Trophoblast cell (in vitro differentiated cells and primary cell): ENCODE measurements at regions not wholly inside any gene's neighbourhood (a gene's known extent, or its start where the extent isn't known, plus 50 kb on each side); places are given as distances from the start of the nearest gene placed in this dataset.

Source experiments
- DNase-seq, 2 donors: peaks; one replicate each; pipeline ENCODE4 v3.0.0-alpha.2; 2016
- H2AFZ ChIP-seq: 2 replicates; pipeline ENCODE4 v1.6.1; 2013; ENCODE audit warnings: low read length, moderate library complexity, mild to moderate bottlenecking; ENCODE audit not compliant: insufficient read depth, poor library complexity
- H2AK5ac ChIP-seq: 2 replicates; pipeline ENCODE4 v1.6.1; 2013; ENCODE audit warnings: mild to moderate bottlenecking, low read length
- H2BK120ac ChIP-seq: 2 replicates; pipeline ENCODE4 v1.6.1; 2013; ENCODE audit warnings: low read length, mild to moderate bottlenecking, moderate library complexity; ENCODE audit not compliant: insufficient read depth, poor library complexity
- H2BK12ac ChIP-seq: 2 replicates; pipeline ENCODE4 v1.6.1; 2013; ENCODE audit warnings: mild to moderate bottlenecking, low read length, moderate library complexity
- H2BK5ac ChIP-seq: 2 replicates; pipeline ENCODE4 v1.6.1; 2013; ENCODE audit warnings: low read length, low read depth, moderate library complexity, mild to moderate bottlenecking; ENCODE audit not compliant: poor library complexity
- H3K14ac ChIP-seq: 2 replicates; pipeline ENCODE4 v1.6.1; 2013; ENCODE audit warnings: mild to moderate bottlenecking, low read length
- H3K18ac ChIP-seq: 2 replicates; pipeline ENCODE4 v1.6.1; 2013; ENCODE audit warnings: mild to moderate bottlenecking, low read length
- H3K23ac ChIP-seq: 2 replicates; pipeline ENCODE4 v1.6.1; 2013; ENCODE audit warnings: low read length
- H3K27ac ChIP-seq: 2 replicates; pipeline ENCODE4 v1.5.1; 2013; ENCODE audit warnings: low read depth, mild to moderate bottlenecking, inconsistent platforms, low read length, moderate library complexity
- H3K27me3 ChIP-seq: 2 replicates; pipeline ENCODE4 v1.6.1; 2013; ENCODE audit warnings: inconsistent platforms, mild to moderate bottlenecking, low read length, moderate library complexity; ENCODE audit not compliant: insufficient read depth
- H3K36me3 ChIP-seq, 2 experiments: 1 replicate in 1 of 2; 2 replicates in 1 of 2; pipeline ENCODE4 v1.6.1; 2013; ENCODE audit warnings: low read length in 2 of 2, mild to moderate bottlenecking in 2 of 2, moderate library complexity in 1 of 2; ENCODE audit not compliant: insufficient read depth in 2 of 2, control insufficient read depth in 1 of 2
- H3K4ac ChIP-seq: 2 replicates; pipeline ENCODE4 v1.6.1; 2013; ENCODE audit warnings: low read depth, mild to moderate bottlenecking, low read length, moderate library complexity
- H3K4me1 ChIP-seq, 2 experiments: 1 replicate in 1 of 2; 2 replicates in 1 of 2; pipeline ENCODE4 v1.6.1; 2013; ENCODE audit warnings: low read length in 2 of 2, mild to moderate bottlenecking in 2 of 2, moderate library complexity in 1 of 2; ENCODE audit not compliant: insufficient read depth in 2 of 2, control insufficient read depth in 1 of 2
- H3K4me2 ChIP-seq: 2 replicates; pipeline ENCODE4 v1.6.1; 2013; ENCODE audit warnings: inconsistent platforms, mild to moderate bottlenecking, low read length, moderate library complexity
- H3K4me3 ChIP-seq: 2 replicates; pipeline ENCODE4 v1.5.1; 2013; ENCODE audit warnings: mild to moderate bottlenecking, low read depth, low read length, inconsistent platforms
- H3K79me1 ChIP-seq: one replicate; pipeline ENCODE4 v1.6.1; 2013; ENCODE audit warnings: low read length
- H3K79me2 ChIP-seq: 2 replicates; pipeline ENCODE4 v1.6.1; 2013; ENCODE audit warnings: low read length, mild to moderate bottlenecking; ENCODE audit not compliant: control insufficient read depth, insufficient read depth, poor library complexity
- H3K9ac ChIP-seq: 2 replicates; pipeline ENCODE4 v1.6.1; 2013; ENCODE audit warnings: mild to moderate bottlenecking, low read length
- H3K9me3 ChIP-seq: 2 replicates; pipeline ENCODE4 v1.6.1; 2013; ENCODE audit warnings: low read depth, mild to moderate bottlenecking, control low read depth, inconsistent platforms, low read length; ENCODE audit not compliant: insufficient read depth
- H4K12ac ChIP-seq: 2 replicates; pipeline ENCODE4 v1.6.1; 2013; ENCODE audit warnings: low read depth, mild to moderate bottlenecking, low read length, moderate library complexity
- H4K8ac ChIP-seq: 2 replicates; pipeline ENCODE4 v1.6.1; 2013; ENCODE audit warnings: low read depth, mild to moderate bottlenecking, low read length, moderate library complexity
- H4K91ac ChIP-seq: one replicate; pipeline ENCODE4 v1.6.1; 2013; ENCODE audit warnings: low read depth, mild to moderate bottlenecking, low read length, moderate library complexity
- WGBS: extraction: QIAGEN DNeasy Blood & Tissue Kit; methylation state at CpG from one replicate; pipeline ENCODE4 v1.1.7; 2013; ENCODE audit warnings: missing lambda C conversion rate; ENCODE audit not compliant: insufficient read length, insufficient coverage; ENCODE audit errors: extremely low coverage; 5-methylcytosine and 5-hydroxymethylcytosine counted together

- Histone ChIP-seq H3K23ac (no peak overlapping the region), H3K14ac (no peak overlapping the region), H3K4me1 (no peaks in the 10 kb centered on the region), H3K4me3 (no peak overlapping the region), H4K12ac (no peak overlapping the region), H2BK12ac (no peak overlapping the region), H3K4me2 (no peak overlapping the region), H3K9me3 (no peaks in the 10 kb centered on the region), H2BK5ac (no peak overlapping the region), H2AFZ (no peak overlapping the region), H3K27me3 (no peaks in the 10 kb centered on the region), H3K4ac (no peak overlapping the region), H3K79me1 (no peaks in the 10 kb centered on the region), H3K9ac (no peak overlapping the region), H4K8ac (no peak overlapping the region), H3K18ac (no peak overlapping the region), H3K27ac (no peak overlapping the region), H4K91ac (no peak overlapping the region), H3K36me3 (no peaks in the 10 kb centered on the region), H3K79me2 (no peaks in the 10 kb centered on the region), H2AK5ac (no peak overlapping the region), H2BK120ac (no peak overlapping the region)
- DNase-seq = no peak
- WGBS = no CpG with 5 or more reads among the region's 2 CpGs
These were observed 920.1 kb upstream of the LRRN3 start for GRCh38 chr7:110170841-110171240.

DNA sequence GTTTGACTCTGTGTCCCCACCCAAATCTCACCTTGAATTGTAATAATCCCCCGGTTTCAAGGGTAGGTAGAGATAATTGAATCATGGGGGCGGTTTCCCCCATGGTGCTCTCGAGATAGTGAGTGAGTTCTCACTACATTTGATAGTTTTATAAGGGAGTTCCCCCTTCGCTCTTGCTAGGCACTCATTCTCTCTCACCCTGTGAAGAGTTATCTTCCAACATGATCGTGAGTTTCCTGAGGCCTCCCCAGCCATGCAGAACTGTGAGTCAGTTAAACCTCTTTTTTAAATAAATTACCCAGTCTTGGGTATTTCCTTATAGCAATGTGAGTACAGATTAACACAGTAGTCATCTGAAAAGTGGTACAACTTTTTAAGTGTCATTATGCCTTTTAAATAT lies 913.5 kb upstream of the LRRN3 start:
- H3K36me3 ChIP-seq = no peaks in the 10 kb centered on the region
- no peak overlapping the region for H3K27ac ChIP-seq
- H2AK5ac ChIP-seq = no peak overlapping the region
- H4K8ac ChIP-seq = no peak overlapping the region
- no peak overlapping the region for H4K12ac ChIP-seq
- DNase-seq = no peak
- H3K79me2 ChIP-seq = no peaks in the 10 kb centered on the region
- no peaks in the 10 kb centered on the region for H3K27me3 ChIP-seq
- no peak overlapping the region for H3K4ac ChIP-seq
- no peak overlapping the region for H2BK5ac ChIP-seq
- H3K4me3 ChIP-seq = no peak overlapping the region
- H3K9me3 ChIP-seq = no peaks in the 10 kb centered on the region
- H3K79me1 ChIP-seq = no peaks in the 10 kb centered on the region
- H2BK120ac ChIP-seq = no peak overlapping the region
- WGBS = no CpG with 5 or more reads among the region's 5 CpGs
- no peak overlapping the region for H3K4me2 ChIP-seq
- H4K91ac ChIP-seq = no peak overlapping the region
- no peak overlapping the region for H3K9ac ChIP-seq
- H2BK12ac ChIP-seq = no peak overlapping the region
- no peak overlapping the region for H3K14ac ChIP-seq
- no peak overlapping the region for H3K23ac ChIP-seq
- H3K18ac ChIP-seq = no peak overlapping the region
- no peak overlapping the region for H2AFZ ChIP-seq
- H3K4me1 ChIP-seq = no peaks in the 10 kb centered on the region

- Histone ChIP-seq H2AK5ac (no peak overlapping the region), H4K12ac (no peak overlapping the region), H4K8ac (no peak overlapping the region), H3K18ac (no peak overlapping the region), H3K14ac (no peak overlapping the region), H3K27ac (no peak overlapping the region), H3K79me1 (no peaks in the 10 kb centered on the region), H3K27me3 (no peaks in the 10 kb centered on the region), H2AFZ (no peak overlapping the region), H3K36me3 (no peaks in the 10 kb centered on the region), H3K9me3 (no peaks in the 10 kb centered on the region), H3K4me3 (no peak overlapping the region), H2BK120ac (no peak overlapping the region), H3K4me1 (no peaks in the 10 kb centered on the region), H3K4me2 (no peak overlapping the region), H3K9ac (no peak overlapping the region), H4K91ac (no peak overlapping the region), H2BK5ac (no peak overlapping the region), H3K4ac (no peak overlapping the region), H3K23ac (no peak overlapping the region), H2BK12ac (no peak overlapping the region), H3K79me2 (no peaks in the 10 kb centered on the region)
- DNase-seq = no peak
- WGBS = no CpG with 5 or more reads among the region's 2 CpGs
These were observed 911.9 kb upstream of the LRRN3 start for GRCh38 chr7:110179037-110179436.

- no peak overlapping the region for H3K9ac ChIP-seq
- no peak overlapping the region for H2AK5ac ChIP-seq
- H3K9me3 ChIP-seq = no peaks in the 10 kb centered on the region
- H3K4ac ChIP-seq = no peak overlapping the region
- no peak overlapping the region for H3K4me2 ChIP-seq
- H3K27ac ChIP-seq = no peak overlapping the region
- H3K14ac ChIP-seq = no peak overlapping the region
- H3K4me3 ChIP-seq = no peak overlapping the region
- no peaks in the 10 kb centered on the region for H3K4me1 ChIP-seq
- H3K27me3 ChIP-seq = no peaks in the 10 kb centered on the region
- no peak overlapping the region for H3K18ac ChIP-seq
- no peaks in the 10 kb centered on the region for H3K79me2 ChIP-seq
- no peak for DNase-seq
- H2AFZ ChIP-seq = no peak overlapping the region
- H3K23ac ChIP-seq = no peak overlapping the region
- H2BK5ac ChIP-seq = no peak overlapping the region
- no peak overlapping the region for H2BK12ac ChIP-seq
- no CpG with 5 or more reads among the region's 6 CpGs for WGBS
- H3K36me3 ChIP-seq = no peaks in the 10 kb centered on the region
- no peak overlapping the region for H4K91ac ChIP-seq
- no peak overlapping the region for H4K12ac ChIP-seq
- H2BK120ac ChIP-seq = no peak overlapping the region
- H4K8ac ChIP-seq = no peak overlapping the region
- no peaks in the 10 kb centered on the region for H3K79me1 ChIP-seq
These were observed 909.2 kb upstream of the LRRN3 start for GRCh38 chr7:110181768-110182167.
